Type B pancreatic cell (in vitro differentiated cells): ENCODE measurements at regions not wholly inside any gene's neighbourhood (a gene's known extent, or its start where the extent isn't known, plus 50 kb on each side); places are given as distances from the start of the nearest gene placed in this dataset.

Experiments used
- DNase-seq: peaks from one replicate; pipeline ENCODE4 v3.0.0; 2021; ENCODE audit warnings: mixed read lengths; ENCODE audit not compliant: unreplicated experiment; ENCODE audit errors: extremely low spot score
- H3K27ac Mint-ChIP-seq: 2 replicates; pipeline ENCODE4 v1.8.0; 2021; ENCODE audit warnings: mild to moderate bottlenecking, mixed read lengths
- H3K27me3 Mint-ChIP-seq: 2 replicates; pipeline ENCODE4 v1.8.0; 2021; ENCODE audit warnings: mixed read lengths
- H3K36me3 Mint-ChIP-seq: 2 replicates; pipeline ENCODE4 v1.8.0; 2021; ENCODE audit warnings: mixed read lengths
- H3K4me1 Mint-ChIP-seq: one replicate; pipeline ENCODE4 v1.8.0; 2021; ENCODE audit warnings: mixed read lengths; ENCODE audit not compliant: unreplicated experiment
- H3K4me3 Mint-ChIP-seq: 2 replicates; pipeline ENCODE4 v1.8.0; 2021; ENCODE audit warnings: mild to moderate bottlenecking, mixed read lengths
- H3K9me3 Mint-ChIP-seq: 2 replicates; pipeline ENCODE4 v1.8.0; 2021; ENCODE audit warnings: mixed read lengths
- TF ChIP-seq, protein P1 (sequence below): fragments of 200-600 bp; sonication (generic); conservative IDR thresholded peaks from 2 replicates; pipeline ENCODE4 v1.5.0; 2021; ENCODE audit warnings: antibody characterized with exemption, mild to moderate bottlenecking

DNA sequence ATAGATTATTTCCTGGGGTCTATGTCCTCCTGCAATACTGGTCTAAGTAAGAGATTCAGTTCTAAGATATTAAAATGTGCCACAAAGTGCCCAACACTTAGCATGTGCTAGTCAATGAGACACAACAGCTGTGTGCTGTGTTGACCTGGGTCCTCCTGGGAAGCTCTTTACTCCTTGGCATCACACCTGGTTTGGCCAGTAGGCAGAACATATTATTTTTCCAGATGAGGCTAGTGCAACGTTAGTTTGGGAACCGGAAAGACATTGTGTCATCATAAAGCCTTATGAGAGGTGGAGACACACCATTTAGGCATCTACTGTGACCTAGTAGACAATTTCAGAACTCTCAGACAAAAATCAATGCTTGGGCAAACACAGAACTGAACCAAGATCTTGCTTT lies 197.8 kb downstream of the MID1IP1 start:
- Mint-ChIP-seq H3K27ac (no peak overlapping the region), H3K4me1 (no peaks in the 10 kb centered on the region), H3K36me3 (no peaks in the 10 kb centered on the region), H3K9me3 (peaks cover 16% of the 10 kb centered on the region), H3K27me3 (no peaks in the 10 kb centered on the region), H3K4me3 (no peak overlapping the region)
- DNase-seq: no peak
- TF ChIP-seq, protein P1, sequence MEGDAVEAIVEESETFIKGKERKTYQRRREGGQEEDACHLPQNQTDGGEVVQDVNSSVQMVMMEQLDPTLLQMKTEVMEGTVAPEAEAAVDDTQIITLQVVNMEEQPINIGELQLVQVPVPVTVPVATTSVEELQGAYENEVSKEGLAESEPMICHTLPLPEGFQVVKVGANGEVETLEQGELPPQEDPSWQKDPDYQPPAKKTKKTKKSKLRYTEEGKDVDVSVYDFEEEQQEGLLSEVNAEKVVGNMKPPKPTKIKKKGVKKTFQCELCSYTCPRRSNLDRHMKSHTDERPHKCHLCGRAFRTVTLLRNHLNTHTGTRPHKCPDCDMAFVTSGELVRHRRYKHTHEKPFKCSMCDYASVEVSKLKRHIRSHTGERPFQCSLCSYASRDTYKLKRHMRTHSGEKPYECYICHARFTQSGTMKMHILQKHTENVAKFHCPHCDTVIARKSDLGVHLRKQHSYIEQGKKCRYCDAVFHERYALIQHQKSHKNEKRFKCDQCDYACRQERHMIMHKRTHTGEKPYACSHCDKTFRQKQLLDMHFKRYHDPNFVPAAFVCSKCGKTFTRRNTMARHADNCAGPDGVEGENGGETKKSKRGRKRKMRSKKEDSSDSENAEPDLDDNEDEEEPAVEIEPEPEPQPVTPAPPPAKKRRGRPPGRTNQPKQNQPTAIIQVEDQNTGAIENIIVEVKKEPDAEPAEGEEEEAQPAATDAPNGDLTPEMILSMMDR: no peak

DNA sequence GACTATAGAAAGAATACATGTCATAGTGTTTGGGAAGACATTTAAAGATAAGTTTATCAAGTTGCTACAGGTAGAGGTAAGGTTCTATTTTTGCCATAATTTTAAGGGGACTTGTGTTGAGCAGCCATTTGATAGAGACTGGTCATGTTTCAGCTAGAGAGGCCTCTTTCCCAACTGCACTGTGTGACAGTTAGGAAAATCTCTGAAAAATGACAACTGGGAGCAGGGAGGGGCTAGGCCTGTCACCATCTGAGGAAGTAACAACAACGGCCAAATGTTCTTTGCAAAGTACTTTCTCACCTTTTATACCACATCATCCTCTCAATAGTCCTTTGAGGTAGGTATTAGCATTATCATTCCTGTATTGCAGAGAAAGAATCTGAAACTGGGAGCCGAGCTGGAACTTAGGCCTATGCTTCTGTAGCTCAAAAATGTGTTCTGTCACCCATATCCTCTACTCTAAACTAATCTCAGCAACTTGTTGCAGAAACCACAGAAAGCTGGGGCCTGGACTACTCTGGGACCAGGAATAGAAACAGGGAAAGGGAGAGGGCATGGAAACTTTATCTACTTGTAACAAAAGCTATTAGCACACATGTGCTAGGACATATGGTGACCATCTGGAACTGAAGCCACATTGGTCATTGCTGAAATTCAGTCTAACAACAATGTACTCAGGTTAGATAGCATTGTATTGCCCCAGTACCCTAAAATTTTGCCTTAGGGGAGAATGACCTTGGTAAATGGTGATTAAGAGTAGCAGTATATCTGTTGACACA lies 198.9 kb downstream of the MID1IP1 start:
- H3K4me3 Mint-ChIP-seq: no peak overlapping the region
- H3K36me3 Mint-ChIP-seq: no peaks in the 10 kb centered on the region
- no peaks in the 10 kb centered on the region for H3K27me3 Mint-ChIP-seq
- H3K27ac Mint-ChIP-seq: no peak overlapping the region
- H3K4me1 Mint-ChIP-seq: no peaks in the 10 kb centered on the region
- DNase-seq: no peak
- TF ChIP-seq, protein P1: no peak
- H3K9me3 Mint-ChIP-seq: peaks cover 10% of the 10 kb centered on the region

DNA sequence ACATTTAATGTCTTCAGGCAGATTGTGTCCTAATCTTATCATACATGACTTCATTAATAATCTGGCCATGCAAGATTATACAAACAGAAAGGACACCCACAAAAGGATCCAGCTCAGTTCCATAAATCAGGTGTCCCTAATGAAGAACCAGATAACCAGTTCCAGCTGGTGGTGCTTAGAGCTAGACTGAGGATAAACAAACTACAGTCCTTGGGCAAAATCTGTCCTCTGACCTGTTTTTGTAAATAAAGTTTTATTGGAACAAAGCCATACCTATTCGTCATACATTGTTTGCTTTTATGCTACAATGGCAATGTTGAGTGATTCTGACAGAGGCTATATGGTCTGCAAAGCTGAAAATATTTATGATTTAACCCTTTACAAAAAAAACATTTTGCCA lies 199.5 kb downstream of the MID1IP1 start:
- Mint-ChIP-seq H3K4me1 (no peaks in the 10 kb centered on the region), H3K4me3 (no peak overlapping the region), H3K27ac (no peak overlapping the region), H3K9me3 (peaks cover 10% of the 10 kb centered on the region), H3K36me3 (no peaks in the 10 kb centered on the region), H3K27me3 (no peaks in the 10 kb centered on the region)
- TF ChIP-seq, protein P1: no peak
- no peak for DNase-seq

DNA sequence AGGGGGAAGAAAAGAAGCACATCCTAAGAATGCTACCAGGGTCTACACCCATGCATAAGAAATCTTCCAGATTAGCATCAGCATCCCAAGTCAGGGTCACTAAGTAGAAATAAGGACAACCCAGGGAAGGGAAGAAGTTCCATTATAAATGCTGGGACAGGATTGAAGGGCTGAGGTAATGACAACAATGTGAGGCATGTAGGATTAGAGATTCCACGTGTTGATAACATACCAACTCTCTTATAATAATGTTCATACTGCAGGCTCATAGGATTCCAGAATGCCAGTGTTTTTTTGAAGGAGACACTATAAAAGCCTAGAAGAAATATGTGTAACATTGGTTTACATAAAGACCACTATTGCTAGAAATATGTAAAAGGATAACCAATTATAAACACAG lies 201.2 kb downstream of the MID1IP1 start:
- no peak overlapping the region for H3K27ac Mint-ChIP-seq
- no peak for DNase-seq

DNA sequence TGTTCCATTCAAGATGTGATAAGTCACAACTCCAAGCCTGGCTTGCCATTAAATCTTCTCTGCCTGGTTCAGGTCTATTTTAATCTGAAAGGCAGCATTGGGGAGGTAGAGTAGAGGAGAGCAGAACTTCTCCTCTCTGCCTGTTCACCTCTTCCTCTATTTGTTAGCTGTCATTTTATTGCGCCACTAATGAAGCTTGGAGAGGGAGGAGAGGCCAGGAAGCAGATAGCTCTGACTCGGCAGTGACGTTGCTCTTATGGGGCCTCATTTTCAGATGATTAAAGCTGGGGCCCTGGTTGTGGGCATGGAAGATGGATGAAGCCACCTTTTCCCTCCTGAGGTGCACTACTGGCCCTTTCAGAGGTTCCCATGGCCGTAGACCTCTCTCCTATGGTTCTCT lies 207.3 kb downstream of the MID1IP1 start:
- peaks cover 9% of the 10 kb centered on the region for H3K4me1 Mint-ChIP-seq
- H3K4me3 Mint-ChIP-seq: no peak overlapping the region
- no peaks in the 10 kb centered on the region for H3K27me3 Mint-ChIP-seq
- DNase-seq: no peak
- TF ChIP-seq, protein P1: no peak
- H3K36me3 Mint-ChIP-seq: no peaks in the 10 kb centered on the region
- H3K27ac Mint-ChIP-seq: no peak overlapping the region
- peaks cover 3% of the 10 kb centered on the region for H3K9me3 Mint-ChIP-seq

More for the DNA sequence above, 201.2 kb downstream of the MID1IP1 start:
- TF ChIP-seq, protein P1: no peak
- H3K4me1 Mint-ChIP-seq: no peaks in the 10 kb centered on the region
- no peaks in the 10 kb centered on the region for H3K36me3 Mint-ChIP-seq
- H3K27me3 Mint-ChIP-seq: no peaks in the 10 kb centered on the region
- H3K9me3 Mint-ChIP-seq: peaks cover 10% of the 10 kb centered on the region
- no peak overlapping the region for H3K4me3 Mint-ChIP-seq
